ENCODE measurements at regions not wholly inside any gene's neighbourhood (a gene's known extent, or its start where the extent isn't known, plus 50 kb on each side); places are given as distances from the start of the nearest gene placed in this dataset.

DNA sequence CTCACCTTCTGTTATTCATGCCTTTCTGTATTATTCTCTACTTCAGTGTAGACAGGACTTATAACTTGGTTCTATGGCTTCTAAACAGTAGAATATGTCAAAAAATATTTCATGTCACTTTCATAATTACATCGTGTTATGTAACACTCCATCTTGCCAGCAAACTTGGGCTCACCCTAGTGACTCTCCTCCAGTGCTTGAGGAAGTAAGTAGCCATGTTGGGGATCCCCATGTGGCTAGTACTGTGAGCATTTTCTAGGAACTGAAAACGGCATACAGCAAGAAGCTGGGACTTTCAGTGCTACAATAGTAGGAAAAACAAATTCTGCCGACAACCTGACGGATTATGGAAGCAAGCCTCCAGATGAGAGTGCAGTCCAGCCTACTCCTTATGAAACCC lies 495.6 kb downstream of the SLITRK6 start:
- TF ChIP-seq, protein P1, sequence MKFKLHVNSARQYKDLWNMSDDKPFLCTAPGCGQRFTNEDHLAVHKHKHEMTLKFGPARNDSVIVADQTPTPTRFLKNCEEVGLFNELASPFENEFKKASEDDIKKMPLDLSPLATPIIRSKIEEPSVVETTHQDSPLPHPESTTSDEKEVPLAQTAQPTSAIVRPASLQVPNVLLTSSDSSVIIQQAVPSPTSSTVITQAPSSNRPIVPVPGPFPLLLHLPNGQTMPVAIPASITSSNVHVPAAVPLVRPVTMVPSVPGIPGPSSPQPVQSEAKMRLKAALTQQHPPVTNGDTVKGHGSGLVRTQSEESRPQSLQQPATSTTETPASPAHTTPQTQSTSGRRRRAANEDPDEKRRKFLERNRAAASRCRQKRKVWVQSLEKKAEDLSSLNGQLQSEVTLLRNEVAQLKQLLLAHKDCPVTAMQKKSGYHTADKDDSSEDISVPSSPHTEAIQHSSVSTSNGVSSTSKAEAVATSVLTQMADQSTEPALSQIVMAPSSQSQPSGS (CRISPR knock-in tag; IDR thresholded peaks at IDR 0.05; ENCODE audit: borderline replicate concordance, low read depth): no peak
- TF ChIP-seq, protein P2, sequence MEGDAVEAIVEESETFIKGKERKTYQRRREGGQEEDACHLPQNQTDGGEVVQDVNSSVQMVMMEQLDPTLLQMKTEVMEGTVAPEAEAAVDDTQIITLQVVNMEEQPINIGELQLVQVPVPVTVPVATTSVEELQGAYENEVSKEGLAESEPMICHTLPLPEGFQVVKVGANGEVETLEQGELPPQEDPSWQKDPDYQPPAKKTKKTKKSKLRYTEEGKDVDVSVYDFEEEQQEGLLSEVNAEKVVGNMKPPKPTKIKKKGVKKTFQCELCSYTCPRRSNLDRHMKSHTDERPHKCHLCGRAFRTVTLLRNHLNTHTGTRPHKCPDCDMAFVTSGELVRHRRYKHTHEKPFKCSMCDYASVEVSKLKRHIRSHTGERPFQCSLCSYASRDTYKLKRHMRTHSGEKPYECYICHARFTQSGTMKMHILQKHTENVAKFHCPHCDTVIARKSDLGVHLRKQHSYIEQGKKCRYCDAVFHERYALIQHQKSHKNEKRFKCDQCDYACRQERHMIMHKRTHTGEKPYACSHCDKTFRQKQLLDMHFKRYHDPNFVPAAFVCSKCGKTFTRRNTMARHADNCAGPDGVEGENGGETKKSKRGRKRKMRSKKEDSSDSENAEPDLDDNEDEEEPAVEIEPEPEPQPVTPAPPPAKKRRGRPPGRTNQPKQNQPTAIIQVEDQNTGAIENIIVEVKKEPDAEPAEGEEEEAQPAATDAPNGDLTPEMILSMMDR (IDR thresholded peaks at IDR 0.05): no peak
- TF ChIP-seq, protein P3, sequence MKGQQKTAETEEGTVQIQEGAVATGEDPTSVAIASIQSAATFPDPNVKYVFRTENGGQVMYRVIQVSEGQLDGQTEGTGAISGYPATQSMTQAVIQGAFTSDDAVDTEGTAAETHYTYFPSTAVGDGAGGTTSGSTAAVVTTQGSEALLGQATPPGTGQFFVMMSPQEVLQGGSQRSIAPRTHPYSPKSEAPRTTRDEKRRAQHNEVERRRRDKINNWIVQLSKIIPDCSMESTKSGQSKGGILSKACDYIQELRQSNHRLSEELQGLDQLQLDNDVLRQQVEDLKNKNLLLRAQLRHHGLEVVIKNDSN (CRISPR knock-in tag; IDR thresholded peaks at IDR 0.05): no peak
- TF ChIP-seq TCF7 (CRISPR knock-in tag; IDR thresholded peaks at IDR 0.05; ENCODE audit: low read depth) (no peak), CREM (CRISPR knock-in tag; IDR thresholded peaks at IDR 0.05) (no peak), ESRRA (CRISPR knock-in tag; IDR thresholded peaks at IDR 0.05; ENCODE audit: borderline replicate concordance) (no peak), ATF1 (CRISPR knock-in tag; IDR thresholded peaks at IDR 0.05) (no peak)
- TF ChIP-seq, protein P4, sequence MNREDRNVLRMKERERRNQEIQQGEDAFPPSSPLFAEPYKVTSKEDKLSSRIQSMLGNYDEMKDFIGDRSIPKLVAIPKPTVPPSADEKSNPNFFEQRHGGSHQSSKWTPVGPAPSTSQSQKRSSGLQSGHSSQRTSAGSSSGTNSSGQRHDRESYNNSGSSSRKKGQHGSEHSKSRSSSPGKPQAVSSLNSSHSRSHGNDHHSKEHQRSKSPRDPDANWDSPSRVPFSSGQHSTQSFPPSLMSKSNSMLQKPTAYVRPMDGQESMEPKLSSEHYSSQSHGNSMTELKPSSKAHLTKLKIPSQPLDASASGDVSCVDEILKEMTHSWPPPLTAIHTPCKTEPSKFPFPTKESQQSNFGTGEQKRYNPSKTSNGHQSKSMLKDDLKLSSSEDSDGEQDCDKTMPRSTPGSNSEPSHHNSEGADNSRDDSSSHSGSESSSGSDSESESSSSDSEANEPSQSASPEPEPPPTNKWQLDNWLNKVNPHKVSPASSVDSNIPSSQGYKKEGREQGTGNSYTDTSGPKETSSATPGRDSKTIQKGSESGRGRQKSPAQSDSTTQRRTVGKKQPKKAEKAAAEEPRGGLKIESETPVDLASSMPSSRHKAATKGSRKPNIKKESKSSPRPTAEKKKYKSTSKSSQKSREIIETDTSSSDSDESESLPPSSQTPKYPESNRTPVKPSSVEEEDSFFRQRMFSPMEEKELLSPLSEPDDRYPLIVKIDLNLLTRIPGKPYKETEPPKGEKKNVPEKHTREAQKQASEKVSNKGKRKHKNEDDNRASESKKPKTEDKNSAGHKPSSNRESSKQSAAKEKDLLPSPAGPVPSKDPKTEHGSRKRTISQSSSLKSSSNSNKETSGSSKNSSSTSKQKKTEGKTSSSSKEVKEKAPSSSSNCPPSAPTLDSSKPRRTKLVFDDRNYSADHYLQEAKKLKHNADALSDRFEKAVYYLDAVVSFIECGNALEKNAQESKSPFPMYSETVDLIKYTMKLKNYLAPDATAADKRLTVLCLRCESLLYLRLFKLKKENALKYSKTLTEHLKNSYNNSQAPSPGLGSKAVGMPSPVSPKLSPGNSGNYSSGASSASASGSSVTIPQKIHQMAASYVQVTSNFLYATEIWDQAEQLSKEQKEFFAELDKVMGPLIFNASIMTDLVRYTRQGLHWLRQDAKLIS (CRISPR knock-in tag; IDR thresholded peaks at IDR 0.05; ENCODE audit: borderline replicate concordance): no peak
- TF ChIP-seq, protein P5, sequence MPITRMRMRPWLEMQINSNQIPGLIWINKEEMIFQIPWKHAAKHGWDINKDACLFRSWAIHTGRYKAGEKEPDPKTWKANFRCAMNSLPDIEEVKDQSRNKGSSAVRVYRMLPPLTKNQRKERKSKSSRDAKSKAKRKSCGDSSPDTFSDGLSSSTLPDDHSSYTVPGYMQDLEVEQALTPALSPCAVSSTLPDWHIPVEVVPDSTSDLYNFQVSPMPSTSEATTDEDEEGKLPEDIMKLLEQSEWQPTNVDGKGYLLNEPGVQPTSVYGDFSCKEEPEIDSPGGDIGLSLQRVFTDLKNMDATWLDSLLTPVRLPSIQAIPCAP (CRISPR knock-in tag; IDR thresholded peaks at IDR 0.05): no peak
- TF ChIP-seq, protein P6, sequence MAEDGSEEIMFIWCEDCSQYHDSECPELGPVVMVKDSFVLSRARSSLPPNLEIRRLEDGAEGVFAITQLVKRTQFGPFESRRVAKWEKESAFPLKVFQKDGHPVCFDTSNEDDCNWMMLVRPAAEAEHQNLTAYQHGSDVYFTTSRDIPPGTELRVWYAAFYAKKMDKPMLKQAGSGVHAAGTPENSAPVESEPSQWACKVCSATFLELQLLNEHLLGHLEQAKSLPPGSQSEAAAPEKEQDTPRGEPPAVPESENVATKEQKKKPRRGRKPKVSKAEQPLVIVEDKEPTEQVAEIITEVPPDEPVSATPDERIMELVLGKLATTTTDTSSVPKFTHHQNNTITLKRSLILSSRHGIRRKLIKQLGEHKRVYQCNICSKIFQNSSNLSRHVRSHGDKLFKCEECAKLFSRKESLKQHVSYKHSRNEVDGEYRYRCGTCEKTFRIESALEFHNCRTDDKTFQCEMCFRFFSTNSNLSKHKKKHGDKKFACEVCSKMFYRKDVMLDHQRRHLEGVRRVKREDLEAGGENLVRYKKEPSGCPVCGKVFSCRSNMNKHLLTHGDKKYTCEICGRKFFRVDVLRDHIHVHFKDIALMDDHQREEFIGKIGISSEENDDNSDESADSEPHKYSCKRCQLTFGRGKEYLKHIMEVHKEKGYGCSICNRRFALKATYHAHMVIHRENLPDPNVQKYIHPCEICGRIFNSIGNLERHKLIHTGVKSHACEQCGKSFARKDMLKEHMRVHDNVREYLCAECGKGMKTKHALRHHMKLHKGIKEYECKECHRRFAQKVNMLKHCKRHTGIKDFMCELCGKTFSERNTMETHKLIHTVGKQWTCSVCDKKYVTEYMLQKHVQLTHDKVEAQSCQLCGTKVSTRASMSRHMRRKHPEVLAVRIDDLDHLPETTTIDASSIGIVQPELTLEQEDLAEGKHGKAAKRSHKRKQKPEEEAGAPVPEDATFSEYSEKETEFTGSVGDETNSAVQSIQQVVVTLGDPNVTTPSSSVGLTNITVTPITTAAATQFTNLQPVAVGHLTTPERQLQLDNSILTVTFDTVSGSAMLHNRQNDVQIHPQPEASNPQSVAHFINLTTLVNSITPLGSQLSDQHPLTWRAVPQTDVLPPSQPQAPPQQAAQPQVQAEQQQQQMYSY (CRISPR knock-in tag; IDR thresholded peaks at IDR 0.05): no peak
